ENCODE measurements at regions not wholly inside any gene's neighbourhood (a gene's known extent, or its start where the extent isn't known, plus 50 kb on each side); places are given as distances from the start of the nearest gene placed in this dataset.
A peak's percentile ranks its signal among the peaks of the same experiment; 100 is the strongest.

- DNase-seq (ENCODE audit: low spot score): no peak
- Histone ChIP-seq H3K36me3 (ENCODE audit: control insufficient read depth in 4 of 4, insufficient read depth in 3 of 4, low read depth in 1 of 4, low read length in 3 of 4) (no peaks in the 10 kb centered on the region), H3K27me3 (ENCODE audit: control insufficient read depth in 4 of 4, insufficient read depth in 4 of 4, low read length in 3 of 4) (peaks cover 0 to 2% (median 0%) of the 10 kb centered on the region in 4 donors), H3K9ac (ENCODE audit: low read depth in 1 of 2, low read length in 2 of 2) (no peak overlapping the region), H3K9me3 (ENCODE audit: control insufficient read depth in 4 of 4, low read length in 3 of 4) (no peaks in the 10 kb centered on the region), H3K27ac (ENCODE audit: low read depth in 1 of 2, low read length in 2 of 2) (peak overlapping the region; percentile 10 to 36), H3K4me3 (ENCODE audit: low read depth in 1 of 3, low read length in 3 of 3) (no peak overlapping the region), H3K4me1 (ENCODE audit: control insufficient read depth in 4 of 4, insufficient read depth in 4 of 4, low read length in 3 of 4) (peaks cover 0 to 11% (median 3%) of the 10 kb centered on the region in 4 donors)
- 82% methylated on average over 8 of the region's 8 CpGs for WGBS
- TF ChIP-seq RXRA (IDR thresholded peaks at IDR 0.05) (no peak), RAD21 (IDR thresholded peaks at IDR 0.05) (no peak), ATF3 (IDR thresholded peaks at IDR 0.05) (no peak), NR2F2 (IDR thresholded peaks at IDR 0.05) (no peak), YY1 (IDR thresholded peaks at IDR 0.05) (no peak), HNF4G (IDR thresholded peaks at IDR 0.05) (no peak), EGR1 (IDR thresholded peaks at IDR 0.05; ENCODE audit: low read depth in 2 of 2) (no peak), GABPA (IDR thresholded peaks at IDR 0.05 in 1 of 2, conservative IDR thresholded peaks at IDR 0.05 in 1 of 2) (no peak), FOXA1 (IDR thresholded peaks at IDR 0.05) (no peak), TAF1 (conservative IDR thresholded peaks at IDR 0.05) (no peak)
- TF ChIP-seq, protein P1, sequence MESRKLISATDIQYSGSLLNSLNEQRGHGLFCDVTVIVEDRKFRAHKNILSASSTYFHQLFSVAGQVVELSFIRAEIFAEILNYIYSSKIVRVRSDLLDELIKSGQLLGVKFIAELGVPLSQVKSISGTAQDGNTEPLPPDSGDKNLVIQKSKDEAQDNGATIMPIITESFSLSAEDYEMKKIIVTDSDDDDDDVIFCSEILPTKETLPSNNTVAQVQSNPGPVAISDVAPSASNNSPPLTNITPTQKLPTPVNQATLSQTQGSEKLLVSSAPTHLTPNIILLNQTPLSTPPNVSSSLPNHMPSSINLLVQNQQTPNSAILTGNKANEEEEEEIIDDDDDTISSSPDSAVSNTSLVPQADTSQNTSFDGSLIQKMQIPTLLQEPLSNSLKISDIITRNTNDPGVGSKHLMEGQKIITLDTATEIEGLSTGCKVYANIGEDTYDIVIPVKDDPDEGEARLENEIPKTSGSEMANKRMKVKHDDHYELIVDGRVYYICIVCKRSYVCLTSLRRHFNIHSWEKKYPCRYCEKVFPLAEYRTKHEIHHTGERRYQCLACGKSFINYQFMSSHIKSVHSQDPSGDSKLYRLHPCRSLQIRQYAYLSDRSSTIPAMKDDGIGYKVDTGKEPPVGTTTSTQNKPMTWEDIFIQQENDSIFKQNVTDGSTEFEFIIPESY (IDR thresholded peaks at IDR 0.05): no peak
- TF ChIP-seq, protein P2, sequence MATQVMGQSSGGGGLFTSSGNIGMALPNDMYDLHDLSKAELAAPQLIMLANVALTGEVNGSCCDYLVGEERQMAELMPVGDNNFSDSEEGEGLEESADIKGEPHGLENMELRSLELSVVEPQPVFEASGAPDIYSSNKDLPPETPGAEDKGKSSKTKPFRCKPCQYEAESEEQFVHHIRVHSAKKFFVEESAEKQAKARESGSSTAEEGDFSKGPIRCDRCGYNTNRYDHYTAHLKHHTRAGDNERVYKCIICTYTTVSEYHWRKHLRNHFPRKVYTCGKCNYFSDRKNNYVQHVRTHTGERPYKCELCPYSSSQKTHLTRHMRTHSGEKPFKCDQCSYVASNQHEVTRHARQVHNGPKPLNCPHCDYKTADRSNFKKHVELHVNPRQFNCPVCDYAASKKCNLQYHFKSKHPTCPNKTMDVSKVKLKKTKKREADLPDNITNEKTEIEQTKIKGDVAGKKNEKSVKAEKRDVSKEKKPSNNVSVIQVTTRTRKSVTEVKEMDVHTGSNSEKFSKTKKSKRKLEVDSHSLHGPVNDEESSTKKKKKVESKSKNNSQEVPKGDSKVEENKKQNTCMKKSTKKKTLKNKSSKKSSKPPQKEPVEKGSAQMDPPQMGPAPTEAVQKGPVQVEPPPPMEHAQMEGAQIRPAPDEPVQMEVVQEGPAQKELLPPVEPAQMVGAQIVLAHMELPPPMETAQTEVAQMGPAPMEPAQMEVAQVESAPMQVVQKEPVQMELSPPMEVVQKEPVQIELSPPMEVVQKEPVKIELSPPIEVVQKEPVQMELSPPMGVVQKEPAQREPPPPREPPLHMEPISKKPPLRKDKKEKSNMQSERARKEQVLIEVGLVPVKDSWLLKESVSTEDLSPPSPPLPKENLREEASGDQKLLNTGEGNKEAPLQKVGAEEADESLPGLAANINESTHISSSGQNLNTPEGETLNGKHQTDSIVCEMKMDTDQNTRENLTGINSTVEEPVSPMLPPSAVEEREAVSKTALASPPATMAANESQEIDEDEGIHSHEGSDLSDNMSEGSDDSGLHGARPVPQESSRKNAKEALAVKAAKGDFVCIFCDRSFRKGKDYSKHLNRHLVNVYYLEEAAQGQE (IDR thresholded peaks at IDR 0.05): no peak
Measured at GRCh38 chr2:41966920-41967319, 80.9 kb upstream of the PKDCC start.

- Histone ChIP-seq H3K9ac (ENCODE audit: low read depth in 1 of 2, low read length in 2 of 2) (no peak overlapping the region), H3K4me1 (ENCODE audit: control insufficient read depth in 4 of 4, insufficient read depth in 4 of 4, low read length in 3 of 4) (peaks cover 0 to 11% (median 3%) of the 10 kb centered on the region in 4 donors), H3K4me3 (ENCODE audit: low read depth in 1 of 3, low read length in 3 of 3) (no peak overlapping the region), H3K36me3 (ENCODE audit: control insufficient read depth in 4 of 4, insufficient read depth in 3 of 4, low read depth in 1 of 4, low read length in 3 of 4) (no peaks in the 10 kb centered on the region), H3K27ac (ENCODE audit: low read depth in 1 of 2, low read length in 2 of 2) (peak overlapping the region in 1 of 2 donors; percentile 36), H3K9me3 (ENCODE audit: control insufficient read depth in 4 of 4, low read length in 3 of 4) (no peaks in the 10 kb centered on the region), H3K27me3 (ENCODE audit: control insufficient read depth in 4 of 4, insufficient read depth in 4 of 4, low read length in 3 of 4) (peaks cover 0 to 2% (median 0%) of the 10 kb centered on the region in 4 donors)
- TF ChIP-seq JUND (IDR thresholded peaks at IDR 0.05) (no peak), SP1 (IDR thresholded peaks at IDR 0.05) (no peak), YY1 (IDR thresholded peaks at IDR 0.05) (no peak), ATF3 (IDR thresholded peaks at IDR 0.05) (no peak), RAD21 (IDR thresholded peaks at IDR 0.05) (no peak), NR2F2 (IDR thresholded peaks at IDR 0.05) (no peak), RXRA (IDR thresholded peaks at IDR 0.05) (no peak), FOXA1 (IDR thresholded peaks at IDR 0.05) (no peak), TAF1 (conservative IDR thresholded peaks at IDR 0.05) (no peak), GABPA (IDR thresholded peaks at IDR 0.05 in 1 of 2, conservative IDR thresholded peaks at IDR 0.05 in 1 of 2) (no peak), HNF4G (IDR thresholded peaks at IDR 0.05) (no peak), FOXA2 (IDR thresholded peaks at IDR 0.05) (no peak), EGR1 (IDR thresholded peaks at IDR 0.05; ENCODE audit: low read depth in 2 of 2) (no peak)
- TF ChIP-seq, protein P2 (IDR thresholded peaks at IDR 0.05): no peak
- TF ChIP-seq, protein P3, sequence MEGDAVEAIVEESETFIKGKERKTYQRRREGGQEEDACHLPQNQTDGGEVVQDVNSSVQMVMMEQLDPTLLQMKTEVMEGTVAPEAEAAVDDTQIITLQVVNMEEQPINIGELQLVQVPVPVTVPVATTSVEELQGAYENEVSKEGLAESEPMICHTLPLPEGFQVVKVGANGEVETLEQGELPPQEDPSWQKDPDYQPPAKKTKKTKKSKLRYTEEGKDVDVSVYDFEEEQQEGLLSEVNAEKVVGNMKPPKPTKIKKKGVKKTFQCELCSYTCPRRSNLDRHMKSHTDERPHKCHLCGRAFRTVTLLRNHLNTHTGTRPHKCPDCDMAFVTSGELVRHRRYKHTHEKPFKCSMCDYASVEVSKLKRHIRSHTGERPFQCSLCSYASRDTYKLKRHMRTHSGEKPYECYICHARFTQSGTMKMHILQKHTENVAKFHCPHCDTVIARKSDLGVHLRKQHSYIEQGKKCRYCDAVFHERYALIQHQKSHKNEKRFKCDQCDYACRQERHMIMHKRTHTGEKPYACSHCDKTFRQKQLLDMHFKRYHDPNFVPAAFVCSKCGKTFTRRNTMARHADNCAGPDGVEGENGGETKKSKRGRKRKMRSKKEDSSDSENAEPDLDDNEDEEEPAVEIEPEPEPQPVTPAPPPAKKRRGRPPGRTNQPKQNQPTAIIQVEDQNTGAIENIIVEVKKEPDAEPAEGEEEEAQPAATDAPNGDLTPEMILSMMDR (IDR thresholded peaks at IDR 0.05; ENCODE audit: low read depth, low read length, missing input control): no peak
- WGBS: 75% methylated on average over 13 of the region's 13 CpGs
- DNase-seq (ENCODE audit: low spot score): no peak
Measured at GRCh38 chr2:41967476-41968181, 80.2 kb upstream of the PKDCC start.
